ENCODE measurements at regions not wholly inside any gene's neighbourhood (a gene's known extent, or its start where the extent isn't known, plus 50 kb on each side); places are given as distances from the start of the nearest gene placed in this dataset.
A peak's percentile ranks its signal among the peaks of the same experiment; 100 is the strongest.

- Histone ChIP-seq H2AFZ (no peak overlapping the region), H3K4me1 (ENCODE audit: insufficient read depth) (no peaks in the 10 kb centered on the region), H3K27ac (no peak overlapping the region), H3K36me3 (ENCODE audit: low read depth) (no peaks in the 10 kb centered on the region), H3K27me3 (replicated peaks; ENCODE audit: insufficient read depth) (peaks cover 48% of the 10 kb centered on the region), H3K4me2 (ENCODE audit: unreplicated experiment) (no peak overlapping the region), H3F3A (ENCODE audit: insufficient read depth) (no peaks in the 10 kb centered on the region), H3K9ac (no peak overlapping the region), H3K4me3 (no peak overlapping the region), H3K9me3 (ENCODE audit: low read depth) (no peaks in the 10 kb centered on the region), H3K79me2 (ENCODE audit: insufficient read depth) (no peaks in the 10 kb centered on the region), H4K20me1 (ENCODE audit: insufficient read depth) (no peaks in the 10 kb centered on the region), H3K9me2 (ENCODE audit: insufficient read depth) (no peaks in the 10 kb centered on the region)
- TF ChIP-seq EZH2phosphoT487 (IDR thresholded peaks at IDR 0.05; ENCODE audit: insufficient read depth, low read depth) (no peak), EZH2 (IDR thresholded peaks at IDR 0.05; ENCODE audit: insufficient read depth, poor library complexity, severe bottlenecking) (no peak)
- no peak for DNase-seq
- WGBS, 2 experiments (ENCODE audit: low coverage in 1 of 2, low lambda C conversion rate in 2 of 2, missing lambda C conversion rate in 2 of 2): 42 to 46% methylated on average over 3 of the region's 3 CpGs
- in situ Hi-C loops (cut with MboI): no loop called here
These were observed 210.8 kb upstream of the GYPA start for GRCh38 chr4:144351306-144351705.

- Histone ChIP-seq H3K4me2 (ENCODE audit: unreplicated experiment) (no peak overlapping the region), H4K20me1 (ENCODE audit: insufficient read depth) (no peaks in the 10 kb centered on the region), H3K4me1 (ENCODE audit: insufficient read depth) (peaks cover 3% of the 10 kb centered on the region; the same call in 1 of the 2 replicates), H3K36me3 (ENCODE audit: low read depth) (no peaks in the 10 kb centered on the region), H3K27ac (no peak overlapping the region), H3K79me2 (ENCODE audit: insufficient read depth) (no peaks in the 10 kb centered on the region), H3F3A (ENCODE audit: insufficient read depth) (no peaks in the 10 kb centered on the region), H2AFZ (no peak overlapping the region), H3K27me3 (replicated peaks; ENCODE audit: insufficient read depth) (peaks cover 65% of the 10 kb centered on the region), H3K9ac (no peak overlapping the region), H3K4me3 (no peak overlapping the region), H3K9me2 (ENCODE audit: insufficient read depth) (no peaks in the 10 kb centered on the region), H3K9me3 (ENCODE audit: low read depth) (no peaks in the 10 kb centered on the region)
- in situ Hi-C loops (cut with MboI): no loop called here
- DNase-seq: no peak
- 23 to 27% methylated on average over 5 of the region's 5 CpGs for WGBS, 2 experiments (ENCODE audit: low coverage in 1 of 2, low lambda C conversion rate in 2 of 2, missing lambda C conversion rate in 2 of 2)
- TF ChIP-seq EZH2 (IDR thresholded peaks at IDR 0.05; ENCODE audit: insufficient read depth, poor library complexity, severe bottlenecking): no peak
- no peak for TF ChIP-seq EZH2phosphoT487 (IDR thresholded peaks at IDR 0.05; ENCODE audit: insufficient read depth, low read depth)
These were observed 212.8 kb upstream of the GYPA start for GRCh38 chr4:144353292-144353691.

GRCh38 chr4:144355811-144356757, 215.6 kb upstream of the GYPA start:
- WGBS, 2 experiments (ENCODE audit: low coverage in 1 of 2, low lambda C conversion rate in 2 of 2, missing lambda C conversion rate in 2 of 2): 24 to 28% methylated on average over 10 of the region's 10 CpGs
- no peak overlapping the region for H3K4me3 ChIP-seq
- H3K9me3 ChIP-seq (ENCODE audit: low read depth): no peaks in the 10 kb centered on the region
- no peak overlapping the region for H2AFZ ChIP-seq
- H3K79me2 ChIP-seq (ENCODE audit: insufficient read depth): no peaks in the 10 kb centered on the region
- no peaks in the 10 kb centered on the region for H3K36me3 ChIP-seq (ENCODE audit: low read depth)
- H3K9me2 ChIP-seq (ENCODE audit: insufficient read depth): no peaks in the 10 kb centered on the region
- DNase-seq: peak; percentile 78
- H3F3A ChIP-seq (ENCODE audit: insufficient read depth): no peaks in the 10 kb centered on the region
- peaks cover 3% of the 10 kb centered on the region; the same call in 1 of the 2 replicates for H3K4me1 ChIP-seq (ENCODE audit: insufficient read depth)
- H3K27me3 ChIP-seq (replicated peaks; ENCODE audit: insufficient read depth): peaks cover 84% of the 10 kb centered on the region
- H3K9ac ChIP-seq: no peak overlapping the region
- in situ Hi-C loops (cut with MboI): no loop called here
- no peak overlapping the region for H3K27ac ChIP-seq
- TF ChIP-seq EZH2 (IDR thresholded peaks at IDR 0.05; ENCODE audit: insufficient read depth, poor library complexity, severe bottlenecking): no peak
- TF ChIP-seq EZH2phosphoT487 (IDR thresholded peaks at IDR 0.05; ENCODE audit: insufficient read depth, low read depth): 0 out of 2 replicates have a peak, but pooled peaks have one; percentile 74
- H3K4me2 ChIP-seq (ENCODE audit: unreplicated experiment): no peak overlapping the region
- no peaks in the 10 kb centered on the region for H4K20me1 ChIP-seq (ENCODE audit: insufficient read depth)

- 57 to 59% methylated on average over 9 of the region's 9 CpGs for WGBS, 2 experiments (ENCODE audit: low coverage in 1 of 2, low lambda C conversion rate in 2 of 2, missing lambda C conversion rate in 2 of 2)
- Histone ChIP-seq H3K27ac (no peak overlapping the region), H4K20me1 (ENCODE audit: insufficient read depth) (no peaks in the 10 kb centered on the region), H3F3A (ENCODE audit: insufficient read depth) (no peaks in the 10 kb centered on the region), H3K9ac (no peak overlapping the region), H3K4me1 (ENCODE audit: insufficient read depth) (peaks cover 3% of the 10 kb centered on the region; the same call in 1 of the 2 replicates), H3K36me3 (ENCODE audit: low read depth) (no peaks in the 10 kb centered on the region), H3K9me2 (ENCODE audit: insufficient read depth) (no peaks in the 10 kb centered on the region), H3K9me3 (ENCODE audit: low read depth) (no peaks in the 10 kb centered on the region), H3K4me3 (no peak overlapping the region), H3K27me3 (replicated peaks; ENCODE audit: insufficient read depth) (peaks cover 81% of the 10 kb centered on the region), H3K79me2 (ENCODE audit: insufficient read depth) (no peaks in the 10 kb centered on the region), H3K4me2 (ENCODE audit: unreplicated experiment) (no peak overlapping the region), H2AFZ (no peak overlapping the region)
- TF ChIP-seq EZH2phosphoT487 (IDR thresholded peaks at IDR 0.05; ENCODE audit: insufficient read depth, low read depth): no peak
- TF ChIP-seq EZH2 (IDR thresholded peaks at IDR 0.05; ENCODE audit: insufficient read depth, poor library complexity, severe bottlenecking): no peak
- DNase-seq: no peak
- in situ Hi-C loops (cut with MboI): no loop called here
These were observed 216.4 kb upstream of the GYPA start for GRCh38 chr4:144356941-144357381.
